ENCODE measurements at regions not wholly inside any gene's neighbourhood (a gene's known extent, or its start where the extent isn't known, plus 50 kb on each side); places are given as distances from the start of the nearest gene placed in this dataset.
"Not testable (repeated sequence)": the region's sequence is repeated elsewhere in the genome, so short reads cannot be mapped to it uniquely, and the experiment has no call there.

- no peak for DNase-seq (ENCODE audit: low spot score)
- no peak for FAIRE-seq
These were observed 254.4 kb upstream of the CCL2 start for GRCh38 chr17:34000639-34001038.

DNA sequence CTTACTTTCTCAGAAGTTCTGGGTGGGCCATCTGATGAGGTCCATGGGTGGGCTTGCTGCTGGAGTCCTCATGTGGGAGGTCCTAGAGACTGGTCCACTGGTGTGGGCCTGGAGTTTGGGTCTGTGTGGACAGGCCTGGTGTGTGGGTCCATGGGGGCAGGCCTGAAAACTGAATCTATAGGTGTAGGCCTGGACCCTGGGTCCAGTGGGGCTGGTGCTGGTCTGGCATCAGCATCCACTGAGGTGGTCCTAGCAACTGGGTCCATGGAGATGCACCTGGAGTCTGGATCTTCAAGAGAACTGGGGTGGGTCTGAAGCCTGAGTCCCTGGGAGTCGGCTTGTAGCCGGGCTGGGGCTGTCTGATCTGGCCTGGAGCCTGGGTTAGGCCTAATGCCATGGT lies 253.8 kb upstream of the CCL2 start:
- no peak for FAIRE-seq
- no peak for DNase-seq (ENCODE audit: low spot score)

DNA sequence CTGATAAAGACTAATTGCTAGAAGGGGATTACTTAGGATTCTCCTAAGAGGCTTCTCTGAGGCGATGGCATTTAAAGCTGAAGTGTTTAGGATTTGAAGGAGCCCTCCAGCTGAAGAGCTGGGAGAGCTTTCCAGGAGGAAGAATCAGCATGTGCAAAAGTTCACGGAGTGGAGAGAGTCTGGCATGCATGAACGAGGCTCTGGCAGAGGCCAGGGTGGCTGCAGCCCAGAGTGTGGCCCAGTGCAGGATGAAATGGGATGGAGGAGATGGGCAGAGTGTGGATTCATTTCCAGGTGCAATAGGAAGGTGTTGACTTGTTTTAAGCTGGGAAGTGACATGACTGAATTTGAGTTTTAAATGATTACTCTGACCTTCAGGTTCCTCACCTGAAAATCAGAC lies 249.0 kb upstream of the CCL2 start:
- DNase-seq (ENCODE audit: low spot score): no peak
- no peak for FAIRE-seq

- FAIRE-seq (no peak), DNase-seq (ENCODE audit: low spot score) (no peak)
These were observed 247.0 kb upstream of the CCL2 start for GRCh38 chr17:34008125-34008524.

DNA sequence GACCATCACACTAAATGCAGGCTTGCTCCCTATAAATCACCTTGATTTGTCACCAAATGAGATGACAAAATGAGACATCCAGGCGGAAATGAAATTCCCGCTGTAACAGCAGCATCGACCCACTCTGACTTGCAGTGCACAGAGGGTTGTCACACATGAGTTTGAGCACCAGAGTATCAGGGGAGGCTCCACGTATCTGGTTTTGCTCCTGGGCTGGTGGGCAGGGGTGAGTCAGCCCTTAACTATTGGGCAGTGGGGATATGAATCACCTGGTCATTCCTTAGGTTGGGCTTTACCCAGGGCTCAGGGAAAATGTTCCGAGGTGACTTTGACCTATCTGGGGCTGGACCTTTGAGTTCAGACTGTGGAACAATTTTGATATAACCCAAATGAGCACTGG lies 245.2 kb upstream of the CCL2 start:
- DNase-seq (ENCODE audit: low spot score) (peak; percentile 33), FAIRE-seq (no peak)

DNA sequence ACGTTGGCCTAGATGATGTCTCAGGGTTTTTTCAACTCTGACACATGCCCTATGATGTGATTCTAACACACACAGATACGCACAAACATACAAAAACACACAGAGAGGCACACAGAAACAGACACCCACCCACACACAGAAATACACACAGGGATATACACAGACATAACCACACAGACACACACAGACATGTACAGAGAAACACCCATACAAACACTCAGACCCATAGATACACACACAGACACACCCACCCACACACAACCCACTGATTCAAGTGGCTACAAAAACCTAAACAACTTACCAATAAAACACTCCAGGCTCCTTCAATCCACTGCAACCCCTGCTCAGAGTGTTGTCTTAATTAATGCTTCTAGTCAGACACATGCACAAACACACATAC lies 244.6 kb upstream of the CCL2 start:
- no peak for FAIRE-seq
- no peak for DNase-seq (ENCODE audit: low spot score)

DNA sequence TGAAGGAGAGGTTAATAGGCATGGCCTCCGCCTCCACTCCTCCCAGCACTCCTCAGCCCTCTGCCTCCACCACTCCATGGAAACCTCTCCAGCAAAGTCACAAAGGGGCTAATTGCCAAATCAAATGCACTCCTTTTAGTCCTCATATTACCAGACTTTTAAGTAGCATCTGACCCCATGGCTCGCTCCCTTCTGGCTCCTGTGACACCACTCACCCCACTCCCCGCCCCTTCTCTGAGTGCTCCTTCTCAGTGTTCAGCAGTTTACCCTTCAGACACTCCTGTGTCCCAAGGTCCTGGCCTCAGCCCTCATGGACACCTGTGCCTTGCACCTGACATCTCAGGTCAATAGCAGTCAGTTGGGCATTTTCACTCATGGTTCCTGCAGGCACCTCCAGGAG lies 243.5 kb upstream of the CCL2 start:
- DNase-seq (ENCODE audit: low spot score): no peak
- FAIRE-seq: no peak

- no peak for FAIRE-seq
These were observed 242.2 kb upstream of the CCL2 start for GRCh38 chr17:34012709-34013375.

DNA sequence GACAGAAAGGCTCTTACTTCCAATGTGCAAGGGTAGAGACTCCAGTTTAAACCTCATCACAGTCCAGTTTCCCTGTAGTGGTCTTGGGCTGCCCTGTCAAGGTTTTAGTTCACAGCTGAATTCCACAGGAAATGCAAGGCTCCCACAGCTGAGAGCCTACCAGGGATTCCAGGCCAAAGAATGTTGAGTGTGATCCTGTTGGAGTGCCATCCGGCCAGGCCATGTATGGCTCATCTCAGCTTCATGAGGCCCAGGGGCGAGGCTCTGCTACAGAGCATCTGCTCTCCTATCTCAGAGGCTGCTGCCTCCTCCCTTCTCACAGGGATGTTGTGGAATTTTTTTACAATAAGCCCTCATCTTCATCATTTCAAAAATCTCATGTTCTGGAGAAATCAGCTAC lies 239.8 kb upstream of the CCL2 start:
- no peak for FAIRE-seq

More at GRCh38 chr17:34012709-34013375, 242.2 kb upstream of the CCL2 start:
- DNase-seq (ENCODE audit: low spot score): no peak

GRCh38 chr17:34024386-34024785 lies 230.7 kb upstream of the CCL2 start:
- FAIRE-seq: no peak
- DNase-seq (ENCODE audit: low spot score): no peak

More for the DNA sequence above, 239.8 kb upstream of the CCL2 start:
- no peak for DNase-seq (ENCODE audit: low spot score)

- FAIRE-seq (no peak), DNase-seq (ENCODE audit: low spot score) (no peak)
These were observed 230.1 kb upstream of the CCL2 start for GRCh38 chr17:34024806-34025551.

GRCh38 chr17:34030601-34031000 lies 224.5 kb upstream of the CCL2 start:
- DNase-seq (ENCODE audit: low spot score); FAIRE-seq: not testable (repeated sequence)

DNA sequence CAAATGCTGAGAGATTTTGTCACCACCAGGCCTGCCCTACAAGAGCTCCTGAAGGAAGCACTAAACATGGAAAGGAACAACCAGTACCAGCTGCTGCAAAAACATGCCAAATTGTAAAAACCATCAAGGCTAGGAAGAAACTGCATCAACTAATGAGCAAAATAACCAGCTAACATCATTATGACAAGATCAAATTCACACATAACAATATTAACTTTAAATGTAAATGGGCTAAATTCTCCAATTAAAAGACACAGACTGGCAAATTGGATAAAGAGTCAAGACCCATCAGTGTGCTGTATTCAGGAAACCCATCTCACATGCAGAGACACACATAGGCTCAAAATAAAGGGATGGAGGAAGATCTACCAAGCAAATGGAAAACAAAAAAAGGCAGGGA lies 222.8 kb upstream of the CCL2 start:
- not testable (repeated sequence) for DNase-seq (ENCODE audit: low spot score); FAIRE-seq

DNA sequence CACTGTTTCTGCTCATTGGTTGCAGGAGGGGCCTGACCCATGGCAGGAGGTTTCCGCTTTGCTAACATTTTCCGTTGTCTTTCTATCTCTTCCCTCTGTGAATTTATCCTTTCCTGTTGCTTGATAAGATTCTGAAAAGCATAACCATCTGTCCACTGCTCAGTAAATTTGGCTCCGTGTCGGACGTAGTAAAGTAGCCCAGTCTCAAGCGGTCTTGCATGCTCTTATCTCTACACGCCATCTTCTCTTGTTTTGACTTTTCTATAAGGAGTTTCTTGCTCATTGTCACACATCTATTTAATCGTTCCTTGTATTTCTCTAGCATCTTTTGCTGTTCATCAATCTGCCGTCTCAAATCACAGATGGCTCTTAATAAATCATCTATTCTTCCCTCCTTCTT lies 216.3 kb upstream of the CCL2 start:
- not testable (repeated sequence) for FAIRE-seq; DNase-seq (ENCODE audit: low spot score)

- FAIRE-seq: peak; percentile 71
These were observed 215.9 kb upstream of the CCL2 start for GRCh38 chr17:34039213-34039612.

GRCh38 chr17:34039759-34040555 lies 215.1 kb upstream of the CCL2 start:
- not testable (repeated sequence) for FAIRE-seq
- DNase-seq (ENCODE audit: low spot score): peak; percentile 32

More at GRCh38 chr17:34039213-34039612, 215.9 kb upstream of the CCL2 start:
- not testable (repeated sequence) for DNase-seq (ENCODE audit: low spot score)

GRCh38 chr17:34045990-34046389 lies 209.1 kb upstream of the CCL2 start:
- no peak for DNase-seq (ENCODE audit: low spot score)
- FAIRE-seq: no peak

DNA sequence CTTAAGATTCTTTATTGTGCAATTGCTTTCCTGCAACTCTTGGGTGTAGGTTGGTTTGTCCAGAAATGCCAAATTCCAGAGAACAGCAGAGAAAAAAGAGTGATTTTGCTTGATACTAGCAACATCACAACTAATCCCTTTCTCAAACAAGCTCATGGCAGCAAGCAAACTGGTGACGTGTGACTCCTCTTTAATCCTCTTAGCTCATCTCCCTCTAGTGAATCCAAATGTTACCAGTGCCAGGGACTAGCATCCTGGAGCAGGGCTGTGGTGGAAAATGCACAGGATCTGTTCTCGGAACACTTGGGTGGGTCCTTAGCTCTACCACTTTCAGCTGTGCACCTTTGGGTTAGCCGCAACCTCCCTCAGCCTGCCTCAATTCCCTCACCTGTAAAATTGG lies 204.0 kb upstream of the CCL2 start:
- DNase-seq (ENCODE audit: low spot score) (no peak), FAIRE-seq (no peak)

DNA sequence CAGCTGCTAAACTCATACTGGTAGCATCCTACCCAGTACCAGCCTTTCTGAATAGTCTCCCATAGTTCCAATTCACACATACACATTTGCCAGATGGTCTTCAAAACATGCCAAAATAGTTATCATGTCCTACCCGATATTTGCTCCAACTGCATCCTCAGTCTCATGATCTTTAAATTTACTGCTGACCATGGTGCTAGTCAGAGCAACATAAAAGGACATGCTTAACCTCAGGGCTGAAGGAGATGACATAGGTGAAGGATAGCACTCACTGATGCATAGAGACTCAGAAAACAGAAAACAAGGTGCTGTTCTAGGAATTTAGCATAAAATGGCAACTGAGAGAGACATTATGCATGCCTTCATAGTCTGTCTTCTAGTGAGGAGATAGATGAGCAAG lies 200.6 kb upstream of the CCL2 start:
- DNase-seq (ENCODE audit: low spot score) (no peak), FAIRE-seq (no peak)

GRCh38 chr17:34055606-34056005 lies 199.5 kb upstream of the CCL2 start:
- DNase-seq (ENCODE audit: low spot score) (no peak), FAIRE-seq (no peak)

DNA sequence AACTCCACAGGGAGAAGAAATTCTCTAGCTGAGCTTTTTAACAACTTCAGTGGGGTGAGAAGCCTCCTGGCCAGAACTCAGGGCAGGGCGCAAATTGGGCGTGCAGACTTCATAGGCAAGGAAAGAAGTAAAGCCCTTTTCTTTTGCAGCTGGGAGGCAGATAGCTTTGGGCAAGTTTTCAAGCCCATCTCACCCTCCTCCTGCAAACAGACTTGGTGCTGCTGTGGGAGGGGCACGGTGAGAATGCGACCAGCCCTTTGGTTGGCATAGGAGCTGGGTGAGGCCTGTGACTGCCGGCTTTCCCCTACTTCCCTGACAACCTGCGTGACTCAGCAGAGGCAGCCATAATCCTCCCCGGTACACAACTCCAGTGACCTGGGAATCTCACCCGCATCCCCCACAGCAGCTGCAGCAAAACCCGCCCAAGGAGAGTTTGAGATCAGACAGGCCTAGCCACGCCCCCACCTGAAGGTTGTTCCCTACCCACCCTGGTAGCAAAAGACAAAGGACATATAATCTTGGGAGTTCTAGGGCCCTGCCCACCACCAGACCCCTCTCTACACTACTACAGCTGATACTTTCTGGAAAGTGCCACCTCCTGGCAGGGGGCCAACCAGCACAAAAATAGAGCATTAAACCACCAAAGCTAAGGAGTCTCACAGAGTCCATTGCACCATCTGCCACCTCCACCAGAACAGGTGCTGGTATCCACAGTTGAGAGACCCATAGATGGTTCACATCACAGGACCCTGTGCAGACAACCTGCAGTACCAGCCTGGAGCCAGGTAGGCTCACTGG lies 195.5 kb upstream of the CCL2 start:
- FAIRE-seq (no peak), DNase-seq (ENCODE audit: low spot score) (no peak)

Data from urothelium cell line (cell line).